D721Med (cell line): ENCODE measurements at regions not wholly inside any gene's neighbourhood (a gene's known extent, or its start where the extent isn't known, plus 50 kb on each side); places are given as distances from the start of the nearest gene placed in this dataset.

Experiments used
- DNase-seq: peaks from one replicate; pipeline ENCODE4 v3.0.0; 2011; ENCODE audit warnings: low spot score; ENCODE audit not compliant: insufficient read length
- FAIRE-seq: peaks from 2 replicates; lab custom pipeline; 2011; peaks lifted over from hg19 to GRCh38; lab: Jason Lieb, UNC
- TF ChIP-seq, protein P1 (sequence below): IDR thresholded peaks from 2 replicates; pipeline ENCODE4 v1.5.1; 2012; ENCODE audit warnings: mild to moderate bottlenecking, control low read depth; ENCODE audit not compliant: insufficient read depth; ENCODE audit errors: missing control alignments

DNA sequence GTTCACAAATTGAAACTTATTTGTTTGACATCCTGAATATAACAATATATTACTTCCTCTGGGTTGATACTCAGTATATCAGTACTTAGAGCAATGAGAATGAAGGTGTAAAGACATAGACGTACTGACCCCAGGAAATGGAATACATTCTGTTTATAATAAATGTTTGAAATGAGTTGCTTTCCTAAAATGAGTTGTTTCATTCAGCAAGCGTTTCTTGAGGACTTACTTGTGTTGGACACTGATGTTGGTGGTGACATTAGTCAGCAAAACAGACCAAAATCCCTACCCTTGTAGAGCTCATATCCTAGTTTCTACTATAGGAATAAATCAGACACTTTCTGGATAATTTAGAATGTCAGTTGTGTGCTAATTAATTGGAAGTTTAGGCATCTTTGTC lies 184.3 kb downstream of the ZDHHC21 start:
- FAIRE-seq (no peak), DNase-seq (no peak)
- TF ChIP-seq, protein P1, sequence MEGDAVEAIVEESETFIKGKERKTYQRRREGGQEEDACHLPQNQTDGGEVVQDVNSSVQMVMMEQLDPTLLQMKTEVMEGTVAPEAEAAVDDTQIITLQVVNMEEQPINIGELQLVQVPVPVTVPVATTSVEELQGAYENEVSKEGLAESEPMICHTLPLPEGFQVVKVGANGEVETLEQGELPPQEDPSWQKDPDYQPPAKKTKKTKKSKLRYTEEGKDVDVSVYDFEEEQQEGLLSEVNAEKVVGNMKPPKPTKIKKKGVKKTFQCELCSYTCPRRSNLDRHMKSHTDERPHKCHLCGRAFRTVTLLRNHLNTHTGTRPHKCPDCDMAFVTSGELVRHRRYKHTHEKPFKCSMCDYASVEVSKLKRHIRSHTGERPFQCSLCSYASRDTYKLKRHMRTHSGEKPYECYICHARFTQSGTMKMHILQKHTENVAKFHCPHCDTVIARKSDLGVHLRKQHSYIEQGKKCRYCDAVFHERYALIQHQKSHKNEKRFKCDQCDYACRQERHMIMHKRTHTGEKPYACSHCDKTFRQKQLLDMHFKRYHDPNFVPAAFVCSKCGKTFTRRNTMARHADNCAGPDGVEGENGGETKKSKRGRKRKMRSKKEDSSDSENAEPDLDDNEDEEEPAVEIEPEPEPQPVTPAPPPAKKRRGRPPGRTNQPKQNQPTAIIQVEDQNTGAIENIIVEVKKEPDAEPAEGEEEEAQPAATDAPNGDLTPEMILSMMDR, result no peak

DNA sequence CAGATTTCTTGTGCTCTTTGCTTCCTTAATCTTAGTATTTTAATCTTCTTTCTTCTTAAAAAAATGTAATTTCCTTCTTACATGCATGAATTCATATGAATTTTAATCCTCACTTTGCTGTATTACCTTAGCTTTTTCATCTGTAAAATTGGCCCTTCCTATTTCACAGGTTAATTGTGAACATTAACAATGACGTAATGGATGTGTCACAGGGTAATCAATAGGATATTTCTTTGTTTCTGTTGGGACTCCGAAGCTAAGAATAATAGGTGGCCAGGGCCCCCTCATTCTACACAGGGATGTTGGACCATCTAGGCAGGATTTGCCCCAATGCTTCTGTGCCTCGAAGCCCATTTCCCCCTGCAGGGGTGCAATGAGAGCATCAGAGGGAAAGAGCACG lies 187.4 kb upstream of the NFIB start:
- FAIRE-seq, result peak; percentile 41
- no peak for DNase-seq
- TF ChIP-seq, protein P1, result no peak

DNA sequence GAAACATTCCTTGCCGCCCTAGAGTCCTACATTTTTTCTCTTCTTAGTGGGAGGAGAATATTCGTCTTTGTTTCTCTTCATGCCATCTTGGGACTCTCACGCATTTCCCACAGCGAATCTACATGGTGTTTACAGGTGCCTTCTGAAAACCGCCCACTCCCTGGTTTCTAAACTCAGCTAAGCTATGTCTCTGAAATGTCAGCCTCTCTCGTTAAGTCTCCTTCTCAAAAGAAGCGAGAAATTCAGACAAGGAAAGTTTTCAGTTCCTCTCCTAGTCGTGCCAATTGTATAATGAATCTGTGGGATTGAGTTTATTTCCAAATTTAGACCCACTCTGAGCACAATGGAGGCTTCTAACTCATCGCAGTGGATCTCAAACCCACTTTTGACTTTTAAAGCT lies 186.8 kb upstream of the NFIB start:
- FAIRE-seq (no peak), DNase-seq (no peak)
- TF ChIP-seq, protein P1, result no peak

DNA sequence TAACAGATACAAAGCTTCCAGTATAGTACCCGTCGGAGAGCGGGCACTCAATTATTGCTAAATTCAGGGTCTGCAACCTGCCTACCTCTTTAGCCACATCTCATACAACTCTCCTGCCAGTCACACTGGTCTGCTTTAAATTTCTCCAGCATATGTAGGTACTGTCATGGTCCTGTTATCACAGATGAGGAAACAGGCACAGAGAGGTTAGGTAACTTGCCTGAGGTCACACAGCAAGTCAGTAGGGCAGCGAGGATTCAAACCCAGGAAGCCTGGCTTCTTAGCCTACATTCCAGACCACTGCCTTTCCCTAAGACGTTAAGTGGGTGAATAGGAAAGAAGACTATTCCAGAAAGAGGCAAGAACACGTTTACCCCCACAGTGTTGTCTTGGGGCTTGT lies 186.0 kb upstream of the NFIB start:
- FAIRE-seq (no peak), DNase-seq (no peak)
- TF ChIP-seq, protein P1, result no peak

DNA sequence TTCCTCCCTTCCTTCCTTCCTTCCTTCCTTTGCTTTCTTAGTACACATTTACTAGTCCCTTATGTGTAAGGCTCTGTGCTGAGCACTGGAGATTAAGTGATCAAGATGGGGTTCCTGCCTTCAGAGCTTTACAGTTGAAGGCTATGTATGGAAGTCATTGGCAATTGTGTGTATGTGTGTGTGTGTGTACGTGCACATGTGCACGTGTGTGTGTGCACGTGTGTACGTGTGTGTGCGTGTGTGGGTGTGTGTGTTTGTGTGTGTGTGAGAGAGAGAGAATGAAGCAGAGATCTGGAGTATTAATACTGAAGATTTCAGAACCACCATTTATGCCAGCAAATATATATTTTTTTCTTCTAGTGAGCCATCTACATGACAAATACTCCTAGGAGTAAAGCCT lies 184.9 kb upstream of the NFIB start:
- no peak for FAIRE-seq
- TF ChIP-seq, protein P1, result no peak
- DNase-seq, result no peak

DNA sequence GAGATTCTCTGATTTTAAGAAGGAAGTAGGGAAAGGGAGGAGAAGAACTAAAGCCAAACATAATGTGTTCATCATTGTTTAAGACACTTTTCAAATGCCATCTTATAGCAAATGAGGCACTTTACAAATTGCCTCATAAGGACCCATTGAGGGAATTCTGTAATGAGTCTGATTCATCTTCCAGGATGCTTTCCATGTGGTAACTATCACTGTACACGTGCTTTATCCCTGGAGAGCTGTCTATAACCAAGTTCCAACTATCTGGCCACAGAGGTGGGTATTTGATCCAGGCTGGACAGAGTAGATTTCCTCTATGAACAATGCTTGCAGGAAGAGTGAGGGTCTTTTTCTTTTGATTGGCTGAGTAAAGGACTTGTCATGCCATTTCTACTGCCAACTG lies 183.5 kb upstream of the NFIB start:
- no peak for FAIRE-seq
- TF ChIP-seq, protein P1, result no peak
- DNase-seq, result no peak

DNA sequence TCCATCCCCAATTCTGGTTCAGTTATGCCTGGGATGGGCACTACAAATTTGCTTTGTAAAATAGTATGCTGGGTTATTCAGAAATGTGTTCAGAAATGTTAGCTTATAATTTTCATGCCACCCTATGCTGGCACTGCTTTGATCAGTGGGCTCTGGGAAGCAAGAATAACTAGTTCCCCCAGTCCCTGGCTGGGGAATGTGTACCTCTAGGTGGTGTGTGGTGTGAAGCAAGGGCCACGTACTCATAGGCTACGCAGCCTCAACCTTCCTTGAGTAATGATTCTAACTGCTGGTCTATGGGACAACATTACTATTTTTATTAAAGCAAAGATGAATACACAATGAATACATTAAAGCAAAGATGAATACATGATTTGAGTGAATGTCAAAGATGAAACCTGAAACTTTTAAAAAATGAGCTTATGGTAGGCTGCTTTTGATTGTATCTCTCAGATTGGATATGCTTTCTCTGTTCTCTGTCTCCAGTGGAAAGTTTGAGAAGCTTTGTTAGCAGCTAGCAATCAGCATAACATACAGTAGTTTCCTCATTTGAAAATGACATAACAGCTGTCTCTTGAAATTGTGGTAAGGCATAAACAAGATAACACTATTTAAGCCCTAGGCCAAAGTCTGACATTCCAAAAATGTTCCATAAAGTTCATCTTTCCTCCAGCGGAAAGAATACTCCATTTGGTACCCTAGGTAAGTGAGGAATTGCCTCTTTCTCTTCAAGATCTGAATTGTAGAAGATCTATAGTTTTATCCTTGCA lies 174.7 kb upstream of the NFIB start:
- DNase-seq (no peak), FAIRE-seq (peak; percentile 32)
- TF ChIP-seq, protein P1, result no peak
